ENCODE measurements at regions not wholly inside any gene's neighbourhood (a gene's known extent, or its start where the extent isn't known, plus 50 kb on each side); places are given as distances from the start of the nearest gene placed in this dataset.

- Histone ChIP-seq H3K36me3 (ENCODE audit: control insufficient read depth, insufficient read depth, low read length) (no peaks in the 10 kb centered on the region), H3K4me1 (ENCODE audit: control insufficient read depth, insufficient read depth, low read length) (peaks cover 6% of the 10 kb centered on the region), H3K9me3 (ENCODE audit: control insufficient read depth, low read depth, low read length) (no peaks in the 10 kb centered on the region), H3K27me3 (ENCODE audit: control insufficient read depth, insufficient read depth, low read length) (peaks cover 2% of the 10 kb centered on the region), H3K27ac (ENCODE audit: low read length) (no peak overlapping the region), H3K4me3 (ENCODE audit: low read length) (no peak overlapping the region)
- no CpG with 5 or more reads among the region's 5 CpGs for WGBS (ENCODE audit: insufficient coverage, low lambda C conversion rate)
- no peak for DNase-seq
These were observed 180.7 kb upstream of the ZFHX3 start for GRCh38 chr16:73228649-73229048.

GRCh38 chr16:73226675-73227074, 178.7 kb upstream of the ZFHX3 start:
- DNase-seq = no peak
- Histone ChIP-seq H3K4me1 (ENCODE audit: control insufficient read depth, insufficient read depth, low read length) (no peaks in the 10 kb centered on the region), H3K9me3 (ENCODE audit: control insufficient read depth, low read depth, low read length) (no peaks in the 10 kb centered on the region), H3K27me3 (ENCODE audit: control insufficient read depth, insufficient read depth, low read length) (peaks cover 2% of the 10 kb centered on the region), H3K36me3 (ENCODE audit: control insufficient read depth, insufficient read depth, low read length) (no peaks in the 10 kb centered on the region), H3K27ac (ENCODE audit: low read length) (no peak overlapping the region), H3K4me3 (ENCODE audit: low read length) (no peak overlapping the region)
- 88% methylated on average over 3 of the region's 8 CpGs for WGBS (ENCODE audit: insufficient coverage, low lambda C conversion rate)

GRCh38 chr16:73225983-73226382, 178.1 kb upstream of the ZFHX3 start:
- H3K9me3 ChIP-seq (ENCODE audit: control insufficient read depth, low read depth, low read length) = no peaks in the 10 kb centered on the region
- H3K27ac ChIP-seq (ENCODE audit: low read length) = no peak overlapping the region
- H3K27me3 ChIP-seq (ENCODE audit: control insufficient read depth, insufficient read depth, low read length) = no peaks in the 10 kb centered on the region
- H3K4me3 ChIP-seq (ENCODE audit: low read length) = no peak overlapping the region
- H3K36me3 ChIP-seq (ENCODE audit: control insufficient read depth, insufficient read depth, low read length) = no peaks in the 10 kb centered on the region
- H3K4me1 ChIP-seq (ENCODE audit: control insufficient read depth, insufficient read depth, low read length) = no peaks in the 10 kb centered on the region
- no CpG with 5 or more reads among the region's 5 CpGs for WGBS (ENCODE audit: insufficient coverage, low lambda C conversion rate)
- no peak for DNase-seq

- Histone ChIP-seq H3K4me1 (ENCODE audit: control insufficient read depth, insufficient read depth, low read length) (no peaks in the 10 kb centered on the region), H3K9me3 (ENCODE audit: control insufficient read depth, low read depth, low read length) (no peaks in the 10 kb centered on the region), H3K36me3 (ENCODE audit: control insufficient read depth, insufficient read depth, low read length) (no peaks in the 10 kb centered on the region), H3K27me3 (ENCODE audit: control insufficient read depth, insufficient read depth, low read length) (no peaks in the 10 kb centered on the region), H3K27ac (ENCODE audit: low read length) (no peak overlapping the region), H3K4me3 (ENCODE audit: low read length) (no peak overlapping the region)
- WGBS (ENCODE audit: insufficient coverage, low lambda C conversion rate) = 100% methylated on average over 1 of the region's 5 CpGs
- no peak for DNase-seq
These were observed 172.9 kb upstream of the ZFHX3 start for GRCh38 chr16:73220836-73221235.

GRCh38 chr16:73219176-73219575, 171.2 kb upstream of the ZFHX3 start:
- WGBS (ENCODE audit: insufficient coverage, low lambda C conversion rate) = no CpG with 5 or more reads among the region's 1 CpG
- H3K36me3 ChIP-seq (ENCODE audit: control insufficient read depth, insufficient read depth, low read length) = no peaks in the 10 kb centered on the region

GRCh38 chr16:73217654-73218053, 169.7 kb upstream of the ZFHX3 start:
- no peak overlapping the region for H3K4me3 ChIP-seq (ENCODE audit: low read length)
- H3K36me3 ChIP-seq (ENCODE audit: control insufficient read depth, insufficient read depth, low read length) = no peaks in the 10 kb centered on the region
- no peaks in the 10 kb centered on the region for H3K27me3 ChIP-seq (ENCODE audit: control insufficient read depth, insufficient read depth, low read length)
- H3K9me3 ChIP-seq (ENCODE audit: control insufficient read depth, low read depth, low read length) = no peaks in the 10 kb centered on the region
- no peaks in the 10 kb centered on the region for H3K4me1 ChIP-seq (ENCODE audit: control insufficient read depth, insufficient read depth, low read length)
- no peak overlapping the region for H3K27ac ChIP-seq (ENCODE audit: low read length)
- WGBS (ENCODE audit: insufficient coverage, low lambda C conversion rate) = 83% methylated on average over 1 of the region's 3 CpGs
- DNase-seq = no peak

More at GRCh38 chr16:73219176-73219575, 171.2 kb upstream of the ZFHX3 start:
- no peak overlapping the region for H3K4me3 ChIP-seq (ENCODE audit: low read length)
- H3K27ac ChIP-seq (ENCODE audit: low read length) = no peak overlapping the region
- no peak for DNase-seq
- no peaks in the 10 kb centered on the region for H3K27me3 ChIP-seq (ENCODE audit: control insufficient read depth, insufficient read depth, low read length)
- H3K4me1 ChIP-seq (ENCODE audit: control insufficient read depth, insufficient read depth, low read length) = no peaks in the 10 kb centered on the region
- no peaks in the 10 kb centered on the region for H3K9me3 ChIP-seq (ENCODE audit: control insufficient read depth, low read depth, low read length)

GRCh38 chr16:73216932-73217331, 169.0 kb upstream of the ZFHX3 start:
- Histone ChIP-seq H3K4me3 (ENCODE audit: low read length) (no peak overlapping the region), H3K27ac (ENCODE audit: low read length) (no peak overlapping the region), H3K36me3 (ENCODE audit: control insufficient read depth, insufficient read depth, low read length) (no peaks in the 10 kb centered on the region), H3K27me3 (ENCODE audit: control insufficient read depth, insufficient read depth, low read length) (no peaks in the 10 kb centered on the region), H3K9me3 (ENCODE audit: control insufficient read depth, low read depth, low read length) (no peaks in the 10 kb centered on the region), H3K4me1 (ENCODE audit: control insufficient read depth, insufficient read depth, low read length) (no peaks in the 10 kb centered on the region)
- no peak for DNase-seq
- WGBS (ENCODE audit: insufficient coverage, low lambda C conversion rate) = 100% methylated on average over 1 of the region's 8 CpGs

GRCh38 chr16:73215678-73216377, 167.9 kb upstream of the ZFHX3 start:
- no peak for DNase-seq
- no peaks in the 10 kb centered on the region for H3K36me3 ChIP-seq (ENCODE audit: control insufficient read depth, insufficient read depth, low read length)
- H3K4me1 ChIP-seq (ENCODE audit: control insufficient read depth, insufficient read depth, low read length) = no peaks in the 10 kb centered on the region
- WGBS (ENCODE audit: insufficient coverage, low lambda C conversion rate) = no CpG with 5 or more reads among the region's 5 CpGs
- no peaks in the 10 kb centered on the region for H3K9me3 ChIP-seq (ENCODE audit: control insufficient read depth, low read depth, low read length)
- H3K27me3 ChIP-seq (ENCODE audit: control insufficient read depth, insufficient read depth, low read length) = no peaks in the 10 kb centered on the region
- no peak overlapping the region for H3K27ac ChIP-seq (ENCODE audit: low read length)
- H3K4me3 ChIP-seq (ENCODE audit: low read length) = no peak overlapping the region

GRCh38 chr16:73214825-73215677, 167.1 kb upstream of the ZFHX3 start:
- no peak overlapping the region for H3K27ac ChIP-seq (ENCODE audit: low read length)
- DNase-seq = no peak
- 100% methylated on average over 1 of the region's 3 CpGs for WGBS (ENCODE audit: insufficient coverage, low lambda C conversion rate)

GRCh38 chr16:73213732-73214455, 166.0 kb upstream of the ZFHX3 start:
- 84% methylated on average over 2 of the region's 10 CpGs for WGBS (ENCODE audit: insufficient coverage, low lambda C conversion rate)
- Histone ChIP-seq H3K4me1 (ENCODE audit: control insufficient read depth, insufficient read depth, low read length) (no peaks in the 10 kb centered on the region), H3K36me3 (ENCODE audit: control insufficient read depth, insufficient read depth, low read length) (no peaks in the 10 kb centered on the region), H3K27me3 (ENCODE audit: control insufficient read depth, insufficient read depth, low read length) (no peaks in the 10 kb centered on the region), H3K9me3 (ENCODE audit: control insufficient read depth, low read depth, low read length) (no peaks in the 10 kb centered on the region), H3K27ac (ENCODE audit: low read length) (no peak overlapping the region), H3K4me3 (ENCODE audit: low read length) (no peak overlapping the region)
- no peak for DNase-seq

More at GRCh38 chr16:73214825-73215677, 167.1 kb upstream of the ZFHX3 start:
- Histone ChIP-seq H3K27me3 (ENCODE audit: control insufficient read depth, insufficient read depth, low read length) (no peaks in the 10 kb centered on the region), H3K4me3 (ENCODE audit: low read length) (no peak overlapping the region), H3K4me1 (ENCODE audit: control insufficient read depth, insufficient read depth, low read length) (no peaks in the 10 kb centered on the region), H3K9me3 (ENCODE audit: control insufficient read depth, low read depth, low read length) (no peaks in the 10 kb centered on the region), H3K36me3 (ENCODE audit: control insufficient read depth, insufficient read depth, low read length) (no peaks in the 10 kb centered on the region)

Measured in large intestine (tissue), 3 donors.